ENCODE measurements at regions not wholly inside any gene's neighbourhood (a gene's known extent, or its start where the extent isn't known, plus 50 kb on each side); places are given as distances from the start of the nearest gene placed in this dataset.

GRCh38 chr3:22371607-22372291 is 620.7 kb upstream of the ZNF385D start:
- H3K4me2 ChIP-seq (ENCODE audit: insufficient read depth, low read length), result no peak overlapping the region
- no peak overlapping the region for H3K9ac ChIP-seq (ENCODE audit: low read depth, low read length)
- H3K4me3 ChIP-seq (ENCODE audit: low read depth in 1 of 2, low read length in 2 of 2), result no peak overlapping the region
- H2AFZ ChIP-seq (ENCODE audit: low read depth, low read length), result no peak overlapping the region
- ATAC-seq (ENCODE audit: insufficient read depth, low read depth) (no peak), DNase-seq (no peak)
- H3K36me3 ChIP-seq (ENCODE audit: insufficient read depth, low read length), result no peaks in the 10 kb centered on the region
- TF ChIP-seq EZH2 (IDR thresholded peaks at IDR 0.05; ENCODE audit: borderline replicate concordance, low read depth, low read length, severe bottlenecking) (no peak), CTCF (IDR thresholded peaks at IDR 0.05; ENCODE audit: borderline replicate concordance, extremely low read depth, low read length, poor library complexity, severe bottlenecking) (no peak)
- H3K4me1 ChIP-seq (ENCODE audit: insufficient read depth, low read length), result no peaks in the 10 kb centered on the region
- no peaks in the 10 kb centered on the region for H3K79me2 ChIP-seq (ENCODE audit: insufficient read depth, low read length)
- peaks cover 5% of the 10 kb centered on the region for H3K9me3 ChIP-seq (ENCODE audit: insufficient read depth, low read length, severe bottlenecking)
- H3K27ac ChIP-seq (ENCODE audit: low read length), result no peak overlapping the region
- H4K20me1 ChIP-seq (ENCODE audit: insufficient read depth, low read length), result no peaks in the 10 kb centered on the region
- H3K27me3 ChIP-seq (ENCODE audit: insufficient read depth, low read length, poor library complexity), result no peaks in the 10 kb centered on the region

GRCh38 chr3:22372292-22373062 is 621.5 kb upstream of the ZNF385D start:
- Histone ChIP-seq H3K4me3 (ENCODE audit: low read depth in 1 of 2, low read length in 2 of 2) (no peak overlapping the region), H3K4me2 (ENCODE audit: insufficient read depth, low read length) (no peak overlapping the region), H2AFZ (ENCODE audit: low read depth, low read length) (no peak overlapping the region), H3K27me3 (ENCODE audit: insufficient read depth, low read length, poor library complexity) (no peaks in the 10 kb centered on the region), H3K9ac (ENCODE audit: low read depth, low read length) (no peak overlapping the region), H4K20me1 (ENCODE audit: insufficient read depth, low read length) (no peaks in the 10 kb centered on the region), H3K9me3 (ENCODE audit: insufficient read depth, low read length, severe bottlenecking) (peaks cover 5% of the 10 kb centered on the region), H3K27ac (ENCODE audit: low read length) (no peak overlapping the region), H3K4me1 (ENCODE audit: insufficient read depth, low read length) (no peaks in the 10 kb centered on the region), H3K36me3 (ENCODE audit: insufficient read depth, low read length) (no peaks in the 10 kb centered on the region), H3K79me2 (ENCODE audit: insufficient read depth, low read length) (no peaks in the 10 kb centered on the region)
- TF ChIP-seq CTCF (IDR thresholded peaks at IDR 0.05; ENCODE audit: borderline replicate concordance, extremely low read depth, low read length, poor library complexity, severe bottlenecking), result no peak
- TF ChIP-seq EZH2 (IDR thresholded peaks at IDR 0.05; ENCODE audit: borderline replicate concordance, low read depth, low read length, severe bottlenecking), result no peak
- DNase-seq (no peak), ATAC-seq (ENCODE audit: insufficient read depth, low read depth) (no peak)

DNA sequence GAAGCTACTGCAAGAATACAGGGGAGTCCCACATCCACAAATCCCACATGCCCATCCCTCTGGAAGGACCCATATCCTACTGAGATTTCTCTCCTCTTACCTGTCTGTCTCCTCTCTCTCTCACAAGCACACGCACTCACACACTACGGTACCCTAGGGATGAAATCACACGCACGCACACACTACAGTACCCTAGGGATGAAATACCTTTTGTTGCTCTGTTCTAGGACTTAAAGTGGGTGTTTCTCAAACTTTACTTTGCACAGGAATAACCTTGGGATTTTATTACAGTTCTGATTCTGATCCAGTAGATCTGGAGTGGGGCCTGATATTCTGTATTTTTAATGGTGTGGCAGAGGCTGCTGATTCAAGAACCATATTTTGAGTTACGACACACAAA is 622.2 kb upstream of the ZNF385D start:
- H3K4me1 ChIP-seq (ENCODE audit: insufficient read depth, low read length), result no peaks in the 10 kb centered on the region
- no peak overlapping the region for H3K9ac ChIP-seq (ENCODE audit: low read depth, low read length)
- H3K4me2 ChIP-seq (ENCODE audit: insufficient read depth, low read length), result no peak overlapping the region
- no peaks in the 10 kb centered on the region for H4K20me1 ChIP-seq (ENCODE audit: insufficient read depth, low read length)
- H3K79me2 ChIP-seq (ENCODE audit: insufficient read depth, low read length), result no peaks in the 10 kb centered on the region
- no peak overlapping the region for H3K27ac ChIP-seq (ENCODE audit: low read length)
- DNase-seq, result no peak
- H2AFZ ChIP-seq (ENCODE audit: low read depth, low read length), result no peak overlapping the region
- peaks cover 5% of the 10 kb centered on the region for H3K9me3 ChIP-seq (ENCODE audit: insufficient read depth, low read length, severe bottlenecking)
- H3K27me3 ChIP-seq (ENCODE audit: insufficient read depth, low read length, poor library complexity), result no peaks in the 10 kb centered on the region
- no peak overlapping the region for H3K4me3 ChIP-seq (ENCODE audit: low read depth in 1 of 2, low read length in 2 of 2)
- ATAC-seq (ENCODE audit: insufficient read depth, low read depth), result no peak
- no peaks in the 10 kb centered on the region for H3K36me3 ChIP-seq (ENCODE audit: insufficient read depth, low read length)
- TF ChIP-seq EZH2 (IDR thresholded peaks at IDR 0.05; ENCODE audit: borderline replicate concordance, low read depth, low read length, severe bottlenecking) (no peak), CTCF (IDR thresholded peaks at IDR 0.05; ENCODE audit: borderline replicate concordance, extremely low read depth, low read length, poor library complexity, severe bottlenecking) (no peak)

Data from DND-41 (cell line).